ENCODE measurements at regions not wholly inside any gene's neighbourhood (a gene's known extent, or its start where the extent isn't known, plus 50 kb on each side); places are given as distances from the start of the nearest gene placed in this dataset.

GRCh38 chr3:110650741-110651140 is 420.9 kb upstream of the NECTIN3 start:
- Histone ChIP-seq H3K27me3 (replicated peaks; ENCODE audit: control insufficient read depth, insufficient read depth, low read length) (no peaks in the 10 kb centered on the region), H3K4me3 (replicated peaks; ENCODE audit: low read depth, low read length) (no peak overlapping the region), H3K36me3 (ENCODE audit: control insufficient read depth, insufficient read depth, low read length) (no peaks in the 10 kb centered on the region)
- no peak for DNase-seq (ENCODE audit: extremely low read depth, insufficient read length)
- TF ChIP-seq, protein P1, sequence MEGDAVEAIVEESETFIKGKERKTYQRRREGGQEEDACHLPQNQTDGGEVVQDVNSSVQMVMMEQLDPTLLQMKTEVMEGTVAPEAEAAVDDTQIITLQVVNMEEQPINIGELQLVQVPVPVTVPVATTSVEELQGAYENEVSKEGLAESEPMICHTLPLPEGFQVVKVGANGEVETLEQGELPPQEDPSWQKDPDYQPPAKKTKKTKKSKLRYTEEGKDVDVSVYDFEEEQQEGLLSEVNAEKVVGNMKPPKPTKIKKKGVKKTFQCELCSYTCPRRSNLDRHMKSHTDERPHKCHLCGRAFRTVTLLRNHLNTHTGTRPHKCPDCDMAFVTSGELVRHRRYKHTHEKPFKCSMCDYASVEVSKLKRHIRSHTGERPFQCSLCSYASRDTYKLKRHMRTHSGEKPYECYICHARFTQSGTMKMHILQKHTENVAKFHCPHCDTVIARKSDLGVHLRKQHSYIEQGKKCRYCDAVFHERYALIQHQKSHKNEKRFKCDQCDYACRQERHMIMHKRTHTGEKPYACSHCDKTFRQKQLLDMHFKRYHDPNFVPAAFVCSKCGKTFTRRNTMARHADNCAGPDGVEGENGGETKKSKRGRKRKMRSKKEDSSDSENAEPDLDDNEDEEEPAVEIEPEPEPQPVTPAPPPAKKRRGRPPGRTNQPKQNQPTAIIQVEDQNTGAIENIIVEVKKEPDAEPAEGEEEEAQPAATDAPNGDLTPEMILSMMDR (IDR thresholded peaks at IDR 0.05; ENCODE audit: insufficient read depth, low read length, poor library complexity, severe bottlenecking), result no peak

- H3K36me3 ChIP-seq (ENCODE audit: control insufficient read depth, insufficient read depth, low read length), result no peaks in the 10 kb centered on the region
- DNase-seq (ENCODE audit: extremely low read depth, insufficient read length), result no peak
- TF ChIP-seq, protein P1 (IDR thresholded peaks at IDR 0.05; ENCODE audit: insufficient read depth, low read length, poor library complexity, severe bottlenecking), result no peak
- H3K27me3 ChIP-seq (replicated peaks; ENCODE audit: control insufficient read depth, insufficient read depth, low read length), result no peaks in the 10 kb centered on the region
- no peak overlapping the region for H3K4me3 ChIP-seq (replicated peaks; ENCODE audit: low read depth, low read length)
Observed at GRCh38 chr3:110654843-110655502, 416.6 kb upstream of the NECTIN3 start.

- Histone ChIP-seq H3K36me3 (ENCODE audit: control insufficient read depth, insufficient read depth, low read length) (no peaks in the 10 kb centered on the region), H3K27me3 (replicated peaks; ENCODE audit: control insufficient read depth, insufficient read depth, low read length) (no peaks in the 10 kb centered on the region), H3K4me3 (replicated peaks; ENCODE audit: low read depth, low read length) (no peak overlapping the region)
- no peak for DNase-seq (ENCODE audit: extremely low read depth, insufficient read length)
- TF ChIP-seq, protein P1 (IDR thresholded peaks at IDR 0.05; ENCODE audit: insufficient read depth, low read length, poor library complexity, severe bottlenecking), result no peak
Observed at GRCh38 chr3:110656394-110657025, 415.1 kb upstream of the NECTIN3 start.

DNA sequence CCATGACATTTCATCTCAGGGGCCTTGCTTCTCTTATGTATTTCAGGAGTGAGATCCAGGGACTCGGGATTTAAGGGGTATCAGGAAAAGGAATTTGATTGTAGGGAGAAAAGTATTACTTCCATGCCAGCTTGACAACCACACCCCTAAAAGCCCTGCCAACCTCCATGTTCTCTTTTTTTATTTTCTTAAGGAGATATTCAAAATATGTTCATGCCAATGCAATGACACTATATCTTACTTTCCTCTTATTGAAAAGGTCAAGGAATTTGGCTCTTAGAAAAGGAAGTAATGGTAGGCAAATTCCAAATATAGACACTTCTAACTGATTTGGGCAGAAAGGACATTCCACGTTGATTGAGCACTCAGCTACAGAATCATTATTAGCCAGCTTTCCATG is 407.5 kb upstream of the NECTIN3 start:
- H3K4me3 ChIP-seq (replicated peaks; ENCODE audit: low read depth, low read length), result no peak overlapping the region
- H3K36me3 ChIP-seq (ENCODE audit: control insufficient read depth, insufficient read depth, low read length), result no peaks in the 10 kb centered on the region
- TF ChIP-seq, protein P1 (IDR thresholded peaks at IDR 0.05; ENCODE audit: insufficient read depth, low read length, poor library complexity, severe bottlenecking), result no peak
- H3K27me3 ChIP-seq (replicated peaks; ENCODE audit: control insufficient read depth, insufficient read depth, low read length), result no peaks in the 10 kb centered on the region
- no peak for DNase-seq (ENCODE audit: extremely low read depth, insufficient read length)

DNA sequence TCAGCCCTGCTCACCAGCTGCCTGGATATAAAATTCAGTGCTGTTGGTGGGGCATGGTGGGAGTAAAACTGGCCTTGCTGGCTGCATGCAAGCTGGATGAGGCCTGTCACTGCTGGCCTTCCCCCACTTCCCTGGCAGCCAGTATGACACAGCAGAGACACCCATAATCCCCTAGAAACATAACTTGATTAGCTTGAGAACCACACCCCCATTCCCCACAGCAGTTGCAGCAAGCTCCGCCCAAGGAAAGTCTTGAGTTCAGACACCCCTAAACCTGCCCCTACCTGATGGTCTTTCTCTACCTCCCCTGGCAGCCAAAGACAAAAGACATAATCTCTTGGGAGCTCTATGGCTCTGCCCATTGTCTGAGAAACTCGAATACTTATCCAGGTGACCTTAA is 405.1 kb upstream of the NECTIN3 start:
- no peaks in the 10 kb centered on the region for H3K27me3 ChIP-seq (replicated peaks; ENCODE audit: control insufficient read depth, insufficient read depth, low read length)
- TF ChIP-seq, protein P1 (IDR thresholded peaks at IDR 0.05; ENCODE audit: insufficient read depth, low read length, poor library complexity, severe bottlenecking), result no peak

More for the DNA sequence above, 405.1 kb upstream of the NECTIN3 start:
- Histone ChIP-seq H3K36me3 (ENCODE audit: control insufficient read depth, insufficient read depth, low read length) (no peaks in the 10 kb centered on the region), H3K4me3 (replicated peaks; ENCODE audit: low read depth, low read length) (no peak overlapping the region)
- no peak for DNase-seq (ENCODE audit: extremely low read depth, insufficient read length)
